ENCODE measurements at regions not wholly inside any gene's neighbourhood (a gene's known extent, or its start where the extent isn't known, plus 50 kb on each side); places are given as distances from the start of the nearest gene placed in this dataset.

DNA sequence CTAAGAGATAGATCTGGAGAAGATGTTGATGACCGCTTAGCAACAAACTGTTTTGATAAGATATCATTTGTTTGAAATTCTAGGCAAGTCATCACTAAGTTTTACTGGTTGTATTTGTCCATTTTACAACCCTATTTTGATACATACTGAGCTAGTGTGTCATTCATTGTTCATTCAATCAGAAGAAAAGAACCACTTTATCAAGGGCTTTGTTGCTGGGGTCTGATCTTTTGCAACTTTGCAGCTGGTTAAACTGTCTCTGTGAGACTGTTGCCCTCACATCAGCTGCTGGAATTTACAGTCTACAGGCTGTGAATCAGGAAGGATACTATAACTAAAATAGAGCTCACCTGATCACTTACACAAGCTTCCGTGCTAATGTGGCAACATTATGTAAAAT is 290.5 kb downstream of the RFC3 start:
- TF ChIP-seq, protein P1, sequence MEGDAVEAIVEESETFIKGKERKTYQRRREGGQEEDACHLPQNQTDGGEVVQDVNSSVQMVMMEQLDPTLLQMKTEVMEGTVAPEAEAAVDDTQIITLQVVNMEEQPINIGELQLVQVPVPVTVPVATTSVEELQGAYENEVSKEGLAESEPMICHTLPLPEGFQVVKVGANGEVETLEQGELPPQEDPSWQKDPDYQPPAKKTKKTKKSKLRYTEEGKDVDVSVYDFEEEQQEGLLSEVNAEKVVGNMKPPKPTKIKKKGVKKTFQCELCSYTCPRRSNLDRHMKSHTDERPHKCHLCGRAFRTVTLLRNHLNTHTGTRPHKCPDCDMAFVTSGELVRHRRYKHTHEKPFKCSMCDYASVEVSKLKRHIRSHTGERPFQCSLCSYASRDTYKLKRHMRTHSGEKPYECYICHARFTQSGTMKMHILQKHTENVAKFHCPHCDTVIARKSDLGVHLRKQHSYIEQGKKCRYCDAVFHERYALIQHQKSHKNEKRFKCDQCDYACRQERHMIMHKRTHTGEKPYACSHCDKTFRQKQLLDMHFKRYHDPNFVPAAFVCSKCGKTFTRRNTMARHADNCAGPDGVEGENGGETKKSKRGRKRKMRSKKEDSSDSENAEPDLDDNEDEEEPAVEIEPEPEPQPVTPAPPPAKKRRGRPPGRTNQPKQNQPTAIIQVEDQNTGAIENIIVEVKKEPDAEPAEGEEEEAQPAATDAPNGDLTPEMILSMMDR (IDR thresholded peaks at IDR 0.05; ENCODE audit: borderline replicate concordance, extremely low read depth, low read length, poor library complexity, severe bottlenecking): no peak
- TF ChIP-seq EZH2 (IDR thresholded peaks at IDR 0.05; ENCODE audit: borderline replicate concordance, low read depth, low read length, severe bottlenecking): no peak

Data from DND-41 (cell line).